H1 (cell line): ENCODE measurements at regions not wholly inside any gene's neighbourhood (a gene's known extent, or its start where the extent isn't known, plus 50 kb on each side); places are given as distances from the start of the nearest gene placed in this dataset.

Source experiments
- CTCF ChIA-PET: fragments of 300-600 bp; sonication (Branson Sonifier 250); formaldehyde crosslinking; loops from one replicate; lab custom pipeline; 2021; ENCODE audit not compliant: partially characterized antibody; lab: Charles Lee
- POLR2A ChIA-PET: fragments of 300-600 bp; sonication (Branson Sonifier 250); formaldehyde crosslinking; loops from one replicate; lab custom pipeline; 2021; ENCODE audit warnings: inconsistent platforms; ENCODE audit not compliant: partially characterized antibody; lab: Charles Lee
- DNase-seq, 2 experiments: peaks; one replicate each; pipeline versions ENCODE4 v3.0.0 to v3.0.0-alpha.2; 2010 to 2022; ENCODE audit warnings: low spot score in 2 of 2, low read depth in 1 of 2, mixed read lengths in 1 of 2
- FAIRE-seq: peaks from 2 replicates; lab custom pipeline; 2011; peaks lifted over from hg19 to GRCh38; lab: Jason Lieb, UNC
- H2AFZ ChIP-seq: 2 replicates; pipeline ENCODE4 v1.8.1; 2012; ENCODE audit warnings: low read length, inconsistent platforms
- H2AK5ac ChIP-seq: 2 replicates; pipeline ENCODE4 v1.6.1; 2013; ENCODE audit warnings: low read depth, low read length
- H2BK120ac ChIP-seq: replicated peaks from 2 replicates; pipeline ENCODE3; 2013; ENCODE audit warnings: low read depth, low read length, inconsistent platforms
- H2BK12ac ChIP-seq: 2 replicates; pipeline ENCODE4 v1.6.1; 2013; ENCODE audit warnings: low read depth, low read length
- H2BK15ac ChIP-seq: 2 replicates; pipeline ENCODE4 v1.6.1; 2013; ENCODE audit warnings: low read length
- H2BK20ac ChIP-seq: 2 replicates; pipeline ENCODE4 v1.6.1; 2013; ENCODE audit warnings: low read length
- H2BK5ac ChIP-seq: 2 replicates; pipeline ENCODE4 v1.6.1; 2013; ENCODE audit warnings: low read depth, low read length
- H3K14ac ChIP-seq: 2 replicates; pipeline ENCODE4 v1.6.1; 2013; ENCODE audit warnings: inconsistent platforms; ENCODE audit not compliant: insufficient read length
- H3K18ac ChIP-seq: 2 replicates; pipeline ENCODE4 v1.6.1; 2013; ENCODE audit warnings: low read length; ENCODE audit errors: extremely low read depth
- H3K23ac ChIP-seq: 2 replicates; pipeline ENCODE4 v1.6.1; 2013; ENCODE audit warnings: inconsistent platforms; ENCODE audit not compliant: insufficient read length
- H3K23me2 ChIP-seq: 2 replicates; pipeline ENCODE4 v1.6.1; 2013; ENCODE audit warnings: low read depth, low read length
- H3K27ac ChIP-seq: 2 replicates; pipeline ENCODE4 v1.6.1; 2011; ENCODE audit warnings: low read depth, low read length, inconsistent platforms
- H3K27me3 ChIP-seq, 4 experiments: replicated peaks in 1 of 4; 1 replicate in 1 of 4; 2 replicates in 3 of 4; pipeline versions ENCODE4 v1.6.1 to v1.8.1; 2011 to 2013; ENCODE audit warnings: low read length in 3 of 4, mild to moderate bottlenecking in 3 of 4, inconsistent platforms in 2 of 4, mixed read lengths in 2 of 4, moderate library complexity in 1 of 4; ENCODE audit not compliant: control insufficient read depth in 3 of 4, insufficient read depth in 3 of 4; ENCODE audit errors: extremely low read depth in 1 of 4
- H3K36me3 ChIP-seq, 4 experiments: 2 replicates each; pipeline versions ENCODE4 v1.6.1 to v1.8.1; 2011 to 2013; ENCODE audit warnings: mild to moderate bottlenecking in 4 of 4, low read length in 3 of 4, moderate library complexity in 2 of 4, control low read depth in 1 of 4, inconsistent platforms in 1 of 4; ENCODE audit not compliant: insufficient read depth in 4 of 4, control insufficient read depth in 2 of 4
- H3K4ac ChIP-seq: replicated peaks from 2 replicates; pipeline ENCODE3; 2013; ENCODE audit warnings: low read length, low read depth, mixed read lengths, inconsistent platforms; ENCODE audit not compliant: insufficient read length
- H3K4me1 ChIP-seq, 4 experiments: replicated peaks in 1 of 4; 1 replicate in 1 of 4; 2 replicates in 3 of 4; pipeline versions ENCODE4 v1.6.1 to v1.8.1; 2011 to 2013; ENCODE audit warnings: low read length in 3 of 4, inconsistent platforms in 2 of 4, mixed read lengths in 1 of 4; ENCODE audit not compliant: insufficient read depth in 4 of 4, control insufficient read depth in 3 of 4
- H3K4me2 ChIP-seq, 2 experiments: 2 replicates each; pipeline versions ENCODE4 v1.6.1 to v1.8.1; 2011 to 2013; ENCODE audit warnings: low read depth in 2 of 2, low read length in 2 of 2, control low read depth in 1 of 2, inconsistent platforms in 1 of 2, mild to moderate bottlenecking in 1 of 2; ENCODE audit not compliant: insufficient read depth in 1 of 2
- H3K4me3 ChIP-seq, 4 experiments: fragments of 200-600, 300-600 bp in 1 of 4; sonication (generic), shearing (Covaris generic), sonication (Bioruptor Twin) in 1 of 4; 2 replicates each; pipeline versions ENCODE4 v1.5.1 to v1.8.1; 2011 to 2016; ENCODE audit warnings: low read length in 4 of 4, low read depth in 3 of 4, control low read depth in 2 of 4, inconsistent platforms in 2 of 4, mild to moderate bottlenecking in 2 of 4, mixed read lengths in 1 of 4, moderate library complexity in 1 of 4; ENCODE audit not compliant: insufficient read depth in 2 of 4; ENCODE audit errors: extremely low read depth in 1 of 4
- H3K56ac ChIP-seq: replicated peaks from 2 replicates; pipeline ENCODE3; 2013; ENCODE audit warnings: low read depth, mild to moderate bottlenecking, mixed read lengths, low read length, inconsistent platforms; ENCODE audit not compliant: insufficient read length
- H3K79me1 ChIP-seq: 2 replicates; pipeline ENCODE4 v1.6.1; 2013; ENCODE audit warnings: low read depth, low read length, control low read depth
- H3K79me2 ChIP-seq, 2 experiments: 2 replicates each; pipeline versions ENCODE4 v1.6.1 to v1.8.1; 2012 to 2013; ENCODE audit warnings: low read length in 2 of 2, mild to moderate bottlenecking in 2 of 2, inconsistent platforms in 1 of 2; ENCODE audit not compliant: insufficient read depth in 2 of 2, control insufficient read depth in 1 of 2
- H3K9ac ChIP-seq, 4 experiments: replicated peaks in 1 of 4; 1 replicate in 1 of 4; 2 replicates in 3 of 4; pipeline versions ENCODE4 v1.6.1 to v1.8.1; 2011 to 2013; ENCODE audit warnings: low read depth in 3 of 4, low read length in 3 of 4, control low read depth in 2 of 4, mild to moderate bottlenecking in 2 of 4, moderate library complexity in 2 of 4, inconsistent platforms in 1 of 4; ENCODE audit errors: extremely low read depth in 1 of 4
- H3K9me3 ChIP-seq, 2 experiments: 2 replicates each; pipeline versions ENCODE4 v1.6.1 to v1.8.1; 2012 to 2013; ENCODE audit warnings: mild to moderate bottlenecking in 2 of 2, moderate library complexity in 2 of 2, control low read depth in 1 of 2, inconsistent platforms in 1 of 2, low read depth in 1 of 2, low read length in 1 of 2, mixed read lengths in 1 of 2; ENCODE audit not compliant: insufficient read depth in 2 of 2
- H4K20me1 ChIP-seq, 2 experiments: replicated peaks in 1 of 2; 2 replicates each; pipeline versions ENCODE3 to v1.8.1; 2011 to 2013; ENCODE audit warnings: inconsistent platforms in 2 of 2, low read length in 2 of 2, mild to moderate bottlenecking in 1 of 2; ENCODE audit not compliant: insufficient read depth in 2 of 2, control insufficient read depth in 1 of 2
- H4K5ac ChIP-seq: 2 replicates; pipeline ENCODE4 v1.6.1; 2013; ENCODE audit warnings: low read length, low read depth, mixed read lengths, inconsistent platforms; ENCODE audit not compliant: insufficient read length
- H4K8ac ChIP-seq: 2 replicates; pipeline ENCODE4 v1.8.0; 2013; ENCODE audit warnings: mild to moderate bottlenecking, moderate library complexity, low read length, inconsistent platforms; ENCODE audit not compliant: insufficient read depth; ENCODE audit errors: extremely low read depth
- H4K91ac ChIP-seq: replicated peaks from 2 replicates; pipeline ENCODE3; 2013; ENCODE audit warnings: low read length, mixed read lengths, inconsistent platforms; ENCODE audit not compliant: insufficient read length
- ASH2L ChIP-seq: fragments of 200-600, 300-600 bp; sonication (generic); IDR thresholded peaks from one replicate; pipeline ENCODE4 v1.7.1; 2017; ENCODE audit warnings: low read length
- ATF3 ChIP-seq: IDR thresholded peaks from 2 replicates; pipeline ENCODE4 v1.6.1; 2011; ENCODE audit warnings: low read depth, mild to moderate bottlenecking, low read length; ENCODE audit not compliant: insufficient read depth
- EP300 ChIP-seq, 2 experiments: IDR thresholded peaks; 1 replicate in 1 of 2; 2 replicates in 1 of 2; pipeline ENCODE4 v1.6.1; 2011 to 2012; ENCODE audit warnings: low read depth in 2 of 2, low read length in 2 of 2, mild to moderate bottlenecking in 2 of 2, borderline replicate concordance in 1 of 2, inconsistent platforms in 1 of 2, moderate library complexity in 1 of 2
- KDM5A ChIP-seq: fragments of 200-600 bp; IDR thresholded peaks from 2 replicates; pipeline ENCODE4 v1.7.1; 2012; ENCODE audit warnings: mild to moderate bottlenecking, low read length, inconsistent platforms, mixed read lengths
- MAX ChIP-seq: IDR thresholded peaks from 2 replicates; pipeline ENCODE4 v1.6.1; 2012; ENCODE audit warnings: inconsistent platforms
- PHF8 ChIP-seq: fragments of 200-600 bp; sonication (generic); conservative IDR thresholded peaks from 2 replicates; pipeline ENCODE4 v1.7.1; 2012; ENCODE audit warnings: low read depth, mild to moderate bottlenecking, inconsistent platforms, low read length, moderate library complexity
- TAF1 ChIP-seq: IDR thresholded peaks from 2 replicates; pipeline ENCODE4 v1.6.1; 2011; ENCODE audit warnings: mild to moderate bottlenecking, low read depth, low read length
- WGBS, 2 experiments: shearing (Covaris generic) in 1 of 2; methylation state at CpG; one replicate each; pipeline versions ENCODE4 v1.1.6 to v1.1.7; 2013 to 2015; ENCODE audit warnings: low lambda C conversion rate in 2 of 2, mixed read lengths in 2 of 2, inconsistent platforms in 1 of 2, low coverage in 1 of 2, missing lambda C conversion rate in 1 of 2; ENCODE audit not compliant: insufficient replicate concordance in 2 of 2, insufficient coverage in 1 of 2, insufficient read length in 1 of 2; ENCODE audit errors: extremely low coverage in 1 of 2, missing lambda C conversion rate in 1 of 2; 5-methylcytosine and 5-hydroxymethylcytosine counted together

- H2BK20ac ChIP-seq, result no peak overlapping the region
- no peak overlapping the region for H2AFZ ChIP-seq
- H2BK15ac ChIP-seq, result no peak overlapping the region
- no peak overlapping the region for H4K91ac ChIP-seq
- H3K9ac ChIP-seq, result no peak overlapping the region
- H2BK12ac ChIP-seq, result no peak overlapping the region
- no peaks in the 10 kb centered on the region for H3K27me3 ChIP-seq
- ChIA-PET CTCF (interaction anchor here (1.0 kb wide), 1 partner anchor 22 kb away, joined by 3 read pairs; no protein-coding TSS in a partner anchor), POLR2A (no interaction called here)
- no peaks in the 10 kb centered on the region for H3K79me2 ChIP-seq
- H3K23ac ChIP-seq, result no peak overlapping the region
- no peak overlapping the region for H3K14ac ChIP-seq
- no peak for TF ChIP-seq KDM5A
- TF ChIP-seq TAF1, result no peak
- no peak for TF ChIP-seq ATF3
- no peak for TF ChIP-seq ASH2L
- no peak for TF ChIP-seq PHF8
- no peak for TF ChIP-seq EP300 (IDR thresholded peaks at IDR 0.05; ENCODE audit: borderline replicate concordance in 1 of 2, low read depth in 2 of 2, low read length in 2 of 2)
- no peak for TF ChIP-seq MAX
- H3K9me3 ChIP-seq, result no peaks in the 10 kb centered on the region
- no peaks in the 10 kb centered on the region for H3K36me3 ChIP-seq
- no peak overlapping the region for H3K18ac ChIP-seq
- H2AK5ac ChIP-seq, result no peak overlapping the region
- H3K4me3 ChIP-seq, result no peak overlapping the region
- H3K23me2 ChIP-seq, result no peaks in the 10 kb centered on the region
- 91% methylated on average over 8 of the region's 8 CpGs; no CpG with 5 or more reads in 1 of the 2 experiments for WGBS, 2 experiments
- no peak overlapping the region for H4K5ac ChIP-seq
- H3K56ac ChIP-seq, result no peak overlapping the region
- H4K8ac ChIP-seq, result no peak overlapping the region
- H3K4me1 ChIP-seq, result 0 out of 7 replicates have a peak, but pooled peaks cover 0 to 2% (median 0%) of the 10 kb centered on the region in 4 experiments
- H3K27ac ChIP-seq, result no peak overlapping the region
- no peak overlapping the region for H3K4me2 ChIP-seq
- H4K20me1 ChIP-seq, result no peaks in the 10 kb centered on the region
- H3K79me1 ChIP-seq, result no peaks in the 10 kb centered on the region
- H2BK5ac ChIP-seq, result no peak overlapping the region
- FAIRE-seq (no peak), DNase-seq (no peak)
- no peak overlapping the region for H3K4ac ChIP-seq
- H2BK120ac ChIP-seq, result no peak overlapping the region
Observed at GRCh38 chr18:47735041-47735702, 195.3 kb downstream of the SMAD2 start.
